Caco-2 (cell line): ENCODE measurements at regions not wholly inside any gene's neighbourhood (a gene's known extent, or its start where the extent isn't known, plus 50 kb on each side); places are given as distances from the start of the nearest gene placed in this dataset.

Source experiments
- BruUV-seq: library from RNA; stranded (reverse); fragments of 400-500 nt; replicated peaks from 2 replicates; lab custom pipeline; 2021; lab: Mats Ljungman, UMichigan
- CTCF ChIA-PET: fragments of 300-600 bp; sonication (Branson Sonifier 250); formaldehyde crosslinking; loops from one replicate; lab custom pipeline; 2022; ENCODE audit warnings: antibody characterized with exemption; lab: Charles Lee
- POLR2A ChIA-PET: fragments of 300-600 bp; sonication (Branson Sonifier 250); formaldehyde crosslinking; loops from one replicate; lab custom pipeline; 2022; ENCODE audit warnings: antibody characterized with exemption; lab: Charles Lee
- DNase-seq, 2 experiments: peaks; one replicate each; pipeline versions ENCODE4 v3.0.0 to v3.0.0-alpha.2; 2020 to 2022
- H3K27me3 ChIP-seq: replicated peaks from 2 replicates; pipeline ENCODE4 v1.6.0; 2011; ENCODE audit warnings: low read length; ENCODE audit not compliant: control insufficient read depth, insufficient read depth
- H3K36me3 ChIP-seq: 2 replicates; pipeline ENCODE4 v1.5.1; 2011; ENCODE audit warnings: low read length; ENCODE audit not compliant: control insufficient read depth, insufficient read depth
- H3K4me1 ChIP-seq: fragments of 250-450 bp; sonication (Bioruptor Pico); 2 replicates; pipeline ENCODE4 v1.5.1; 2020; ENCODE audit warnings: mild to moderate bottlenecking
- H3K4me3 ChIP-seq: 2 replicates; pipeline ENCODE4 v1.5.1; 2011; ENCODE audit warnings: low read depth, mild to moderate bottlenecking, control low read depth, low read length
- H3K9me3 ChIP-seq: fragments of 250-450 bp; sonication (Bioruptor Pico); 2 replicates; pipeline ENCODE4 v1.5.1; 2020; ENCODE audit warnings: mild to moderate bottlenecking, moderate library complexity
- H3K27ac Mint-ChIP-seq: one replicate; pipeline ENCODE4 v1.8.0; 2022; ENCODE audit warnings: mixed read lengths; ENCODE audit not compliant: unreplicated experiment
- H3K27me3 Mint-ChIP-seq: one replicate; pipeline ENCODE4 v1.8.0; 2022; ENCODE audit warnings: mixed read lengths; ENCODE audit not compliant: insufficient read depth, unreplicated experiment
- H3K36me3 Mint-ChIP-seq: one replicate; pipeline ENCODE4 v1.8.0; 2022; ENCODE audit warnings: mild to moderate bottlenecking, mixed read lengths; ENCODE audit not compliant: insufficient read depth, unreplicated experiment
- H3K4me1 Mint-ChIP-seq: one replicate; pipeline ENCODE4 v1.8.0; 2022; ENCODE audit warnings: low read depth, mixed read lengths; ENCODE audit not compliant: unreplicated experiment
- H3K4me3 Mint-ChIP-seq: one replicate; pipeline ENCODE4 v1.8.0; 2022; ENCODE audit warnings: mild to moderate bottlenecking, moderate library complexity, mixed read lengths; ENCODE audit not compliant: unreplicated experiment
- H3K9me3 Mint-ChIP-seq: one replicate; pipeline ENCODE4 v1.8.0; 2022; ENCODE audit warnings: mixed read lengths; ENCODE audit not compliant: unreplicated experiment
- intact Hi-C: fragments of 100-400 bp; cut with micrococcal nuclease; formaldehyde crosslinking; loops from one replicate; pipeline ENCODE4 v1.10.0; 2022; ENCODE audit not compliant: unreplicated experiment
- TF ChIP-seq, protein P1 (sequence below), 2 experiments: fragments of 200-600 bp in 1 of 2; IDR thresholded peaks; 1 replicate in 1 of 2; 2 replicates in 1 of 2; pipeline versions ENCODE4 v1.5.1 to v1.8.0; 2011 to 2022; ENCODE audit warnings: antibody characterized with exemption in 1 of 2, control low read depth in 1 of 2, inconsistent platforms in 1 of 2, low read depth in 1 of 2, low read length in 1 of 2, mild to moderate bottlenecking in 1 of 2, moderate library complexity in 1 of 2; ENCODE audit not compliant: insufficient read depth in 1 of 2, severe bottlenecking in 1 of 2, unreplicated experiment in 1 of 2

DNA sequence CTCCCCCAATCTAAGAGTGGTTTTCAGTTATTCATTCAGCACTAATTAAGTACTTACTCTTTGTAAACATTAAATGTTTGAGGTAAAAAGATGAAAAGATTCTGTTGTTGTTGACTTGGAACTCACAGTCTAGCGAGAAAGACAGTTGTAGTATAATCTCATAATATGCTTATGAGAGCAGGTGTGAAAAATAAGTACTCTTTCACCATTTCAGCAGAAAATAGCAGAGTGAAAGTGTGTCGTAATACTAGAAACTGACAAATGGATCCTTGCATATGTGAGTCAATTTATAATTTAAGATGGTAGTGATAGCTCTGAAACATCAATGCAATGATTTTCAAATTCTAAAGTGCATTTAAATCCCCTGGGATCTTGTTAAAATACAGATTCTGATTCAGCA is 618.8 kb upstream of the CCDC54 start:
- TF ChIP-seq, protein P1, sequence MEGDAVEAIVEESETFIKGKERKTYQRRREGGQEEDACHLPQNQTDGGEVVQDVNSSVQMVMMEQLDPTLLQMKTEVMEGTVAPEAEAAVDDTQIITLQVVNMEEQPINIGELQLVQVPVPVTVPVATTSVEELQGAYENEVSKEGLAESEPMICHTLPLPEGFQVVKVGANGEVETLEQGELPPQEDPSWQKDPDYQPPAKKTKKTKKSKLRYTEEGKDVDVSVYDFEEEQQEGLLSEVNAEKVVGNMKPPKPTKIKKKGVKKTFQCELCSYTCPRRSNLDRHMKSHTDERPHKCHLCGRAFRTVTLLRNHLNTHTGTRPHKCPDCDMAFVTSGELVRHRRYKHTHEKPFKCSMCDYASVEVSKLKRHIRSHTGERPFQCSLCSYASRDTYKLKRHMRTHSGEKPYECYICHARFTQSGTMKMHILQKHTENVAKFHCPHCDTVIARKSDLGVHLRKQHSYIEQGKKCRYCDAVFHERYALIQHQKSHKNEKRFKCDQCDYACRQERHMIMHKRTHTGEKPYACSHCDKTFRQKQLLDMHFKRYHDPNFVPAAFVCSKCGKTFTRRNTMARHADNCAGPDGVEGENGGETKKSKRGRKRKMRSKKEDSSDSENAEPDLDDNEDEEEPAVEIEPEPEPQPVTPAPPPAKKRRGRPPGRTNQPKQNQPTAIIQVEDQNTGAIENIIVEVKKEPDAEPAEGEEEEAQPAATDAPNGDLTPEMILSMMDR (IDR thresholded peaks at IDR 0.05; ENCODE audit: insufficient read depth in 1 of 2, low read depth in 1 of 2, low read length in 1 of 2, severe bottlenecking in 1 of 2, unreplicated experiment in 1 of 2), result no peak
- BruUV-seq, result no TSS peak
- Mint-ChIP-seq H3K27ac (no peak overlapping the region), H3K4me3 (no peak overlapping the region), H3K36me3 (no peaks in the 10 kb centered on the region), H3K4me1 (no peaks in the 10 kb centered on the region), H3K27me3 (no peaks in the 10 kb centered on the region), H3K9me3 (peaks cover 10% of the 10 kb centered on the region)
- intact Hi-C loops, result no loop called here
- H3K9me3 ChIP-seq, result peaks cover 6% of the 10 kb centered on the region; the same call in 1 of the 2 replicates
- no peak overlapping the region for H3K4me3 ChIP-seq
- CTCF ChIA-PET, result no interaction called here
- no peaks in the 10 kb centered on the region for H3K4me1 ChIP-seq
- POLR2A ChIA-PET, result no interaction called here
- no peaks in the 10 kb centered on the region for H3K27me3 ChIP-seq
- DNase-seq, result no peak
- H3K36me3 ChIP-seq, result no peaks in the 10 kb centered on the region

DNA sequence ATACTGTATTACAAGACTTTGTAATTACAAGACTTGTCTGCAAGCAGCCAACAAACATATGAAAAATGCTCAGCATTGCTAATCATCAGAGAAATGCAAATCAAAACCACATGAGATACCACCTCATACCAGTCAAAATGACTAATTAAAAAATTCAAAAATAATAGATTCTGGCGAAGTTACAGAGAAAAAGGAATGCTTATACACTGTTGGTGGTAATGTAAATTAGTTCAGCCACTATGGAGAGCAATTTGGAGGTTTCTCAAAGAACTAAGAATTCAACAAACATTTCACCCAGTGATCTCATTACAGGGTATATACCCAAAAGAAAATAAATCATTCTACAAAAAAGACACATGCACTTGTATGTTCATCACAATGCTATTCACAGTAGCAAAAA is 617.5 kb upstream of the CCDC54 start:
- H3K27ac Mint-ChIP-seq, result no peak overlapping the region
- H3K36me3 Mint-ChIP-seq, result no peaks in the 10 kb centered on the region
- H3K4me1 Mint-ChIP-seq, result no peaks in the 10 kb centered on the region
- no peaks in the 10 kb centered on the region for H3K27me3 ChIP-seq
- H3K4me1 ChIP-seq, result no peaks in the 10 kb centered on the region
- no peak overlapping the region for H3K4me3 Mint-ChIP-seq
- ChIA-PET POLR2A (no interaction called here), CTCF (no interaction called here)
- H3K9me3 Mint-ChIP-seq, result peaks cover 6% of the 10 kb centered on the region
- peaks cover 6% of the 10 kb centered on the region; the same call in 1 of the 2 replicates for H3K9me3 ChIP-seq
- intact Hi-C loops, result no loop called here
- no peak overlapping the region for H3K4me3 ChIP-seq
- TF ChIP-seq, protein P1 (IDR thresholded peaks at IDR 0.05; ENCODE audit: insufficient read depth in 1 of 2, low read depth in 1 of 2, low read length in 1 of 2, severe bottlenecking in 1 of 2, unreplicated experiment in 1 of 2), result no peak
- BruUV-seq, result no TSS peak
- no peak for DNase-seq
- H3K36me3 ChIP-seq, result no peaks in the 10 kb centered on the region
- H3K27me3 Mint-ChIP-seq, result no peaks in the 10 kb centered on the region

DNA sequence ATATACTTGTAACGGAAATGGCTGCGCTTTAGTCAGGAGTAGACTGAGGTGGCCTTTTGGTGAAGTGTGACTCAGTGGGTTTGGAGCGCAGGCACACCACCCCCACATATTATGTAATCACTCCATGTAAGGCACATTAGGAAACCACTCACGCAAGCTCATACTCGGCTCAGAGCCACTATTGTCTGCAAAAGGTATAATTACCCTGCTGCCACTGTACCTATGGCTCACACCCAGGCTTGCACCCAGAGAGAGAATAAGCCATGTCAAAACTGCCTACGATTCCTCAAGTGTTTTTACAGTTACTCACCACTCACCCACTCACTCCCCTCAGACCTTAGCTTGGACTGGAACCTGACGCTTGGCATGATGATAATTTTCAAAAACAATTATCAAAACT is 611.9 kb upstream of the CCDC54 start:
- Mint-ChIP-seq H3K36me3 (no peaks in the 10 kb centered on the region), H3K4me1 (no peaks in the 10 kb centered on the region), H3K4me3 (no peak overlapping the region), H3K9me3 (no peaks in the 10 kb centered on the region), H3K27ac (no peak overlapping the region), H3K27me3 (no peaks in the 10 kb centered on the region)
- intact Hi-C loops, result no loop called here
- Histone ChIP-seq H3K4me1 (no peaks in the 10 kb centered on the region), H3K36me3 (no peaks in the 10 kb centered on the region), H3K27me3 (no peaks in the 10 kb centered on the region), H3K4me3 (no peak overlapping the region), H3K9me3 (no peaks in the 10 kb centered on the region)
- ChIA-PET CTCF (no interaction called here), POLR2A (no interaction called here)
- no TSS peak for BruUV-seq
- DNase-seq, result no peak
- TF ChIP-seq, protein P1 (IDR thresholded peaks at IDR 0.05; ENCODE audit: insufficient read depth in 1 of 2, low read depth in 1 of 2, low read length in 1 of 2, severe bottlenecking in 1 of 2, unreplicated experiment in 1 of 2), result no peak
